ENCODE measurements at regions not wholly inside any gene's neighbourhood (a gene's known extent, or its start where the extent isn't known, plus 50 kb on each side); places are given as distances from the start of the nearest gene placed in this dataset.

DNA sequence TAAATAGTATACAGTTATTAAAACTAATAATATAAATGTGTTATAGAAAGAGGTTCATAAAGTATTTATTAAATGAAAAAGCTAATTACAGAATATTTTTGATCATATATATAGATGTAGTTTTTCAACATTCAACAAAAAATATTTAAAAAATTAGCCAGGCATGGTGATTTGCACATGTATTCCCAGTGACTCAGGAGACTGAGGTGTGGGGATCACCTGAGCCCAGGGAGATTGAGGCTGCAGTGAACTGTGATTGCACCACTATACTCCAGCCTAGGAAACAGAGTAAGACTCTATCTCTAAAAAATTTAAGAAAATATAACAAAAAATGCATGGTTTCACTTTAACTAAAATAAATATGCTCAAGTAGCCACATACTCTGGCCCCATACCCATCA lies 118.0 kb upstream of the SEMA3C start:
- TF ChIP-seq, protein P1, sequence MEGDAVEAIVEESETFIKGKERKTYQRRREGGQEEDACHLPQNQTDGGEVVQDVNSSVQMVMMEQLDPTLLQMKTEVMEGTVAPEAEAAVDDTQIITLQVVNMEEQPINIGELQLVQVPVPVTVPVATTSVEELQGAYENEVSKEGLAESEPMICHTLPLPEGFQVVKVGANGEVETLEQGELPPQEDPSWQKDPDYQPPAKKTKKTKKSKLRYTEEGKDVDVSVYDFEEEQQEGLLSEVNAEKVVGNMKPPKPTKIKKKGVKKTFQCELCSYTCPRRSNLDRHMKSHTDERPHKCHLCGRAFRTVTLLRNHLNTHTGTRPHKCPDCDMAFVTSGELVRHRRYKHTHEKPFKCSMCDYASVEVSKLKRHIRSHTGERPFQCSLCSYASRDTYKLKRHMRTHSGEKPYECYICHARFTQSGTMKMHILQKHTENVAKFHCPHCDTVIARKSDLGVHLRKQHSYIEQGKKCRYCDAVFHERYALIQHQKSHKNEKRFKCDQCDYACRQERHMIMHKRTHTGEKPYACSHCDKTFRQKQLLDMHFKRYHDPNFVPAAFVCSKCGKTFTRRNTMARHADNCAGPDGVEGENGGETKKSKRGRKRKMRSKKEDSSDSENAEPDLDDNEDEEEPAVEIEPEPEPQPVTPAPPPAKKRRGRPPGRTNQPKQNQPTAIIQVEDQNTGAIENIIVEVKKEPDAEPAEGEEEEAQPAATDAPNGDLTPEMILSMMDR (conservative IDR thresholded peaks at IDR 0.05; ENCODE audit: low read depth, low read length): no peak
- no peak overlapping the region for H3K4me3 ChIP-seq (ENCODE audit: low read length)

DNA sequence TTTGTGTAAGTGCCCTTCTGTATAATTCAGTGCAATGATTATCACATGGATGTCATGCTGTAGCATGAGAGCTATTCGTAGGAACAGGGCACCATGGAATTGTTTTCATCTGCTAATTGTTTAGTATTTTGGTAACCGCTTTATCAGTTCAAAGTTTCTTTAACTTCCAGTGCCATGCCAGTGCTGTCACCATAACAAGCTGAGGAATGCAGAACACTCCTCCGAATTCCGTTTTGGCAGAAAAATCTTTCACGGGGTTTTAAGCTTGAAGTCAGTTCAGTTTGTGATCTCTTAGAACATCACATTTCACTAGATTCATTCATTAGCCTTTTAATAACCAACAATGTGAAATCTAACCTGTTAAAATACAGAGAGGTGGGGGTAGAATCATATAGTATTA lies 117.2 kb upstream of the SEMA3C start:
- peak; percentile 78 for DNase-seq (ENCODE audit: low read depth)
- TF ChIP-seq, protein P1 (conservative IDR thresholded peaks at IDR 0.05; ENCODE audit: low read depth, low read length): no peak
- no peak overlapping the region for H3K4me3 ChIP-seq (ENCODE audit: low read length)

More for the DNA sequence above, 118.0 kb upstream of the SEMA3C start:
- no peak for DNase-seq (ENCODE audit: low read depth)

DNA sequence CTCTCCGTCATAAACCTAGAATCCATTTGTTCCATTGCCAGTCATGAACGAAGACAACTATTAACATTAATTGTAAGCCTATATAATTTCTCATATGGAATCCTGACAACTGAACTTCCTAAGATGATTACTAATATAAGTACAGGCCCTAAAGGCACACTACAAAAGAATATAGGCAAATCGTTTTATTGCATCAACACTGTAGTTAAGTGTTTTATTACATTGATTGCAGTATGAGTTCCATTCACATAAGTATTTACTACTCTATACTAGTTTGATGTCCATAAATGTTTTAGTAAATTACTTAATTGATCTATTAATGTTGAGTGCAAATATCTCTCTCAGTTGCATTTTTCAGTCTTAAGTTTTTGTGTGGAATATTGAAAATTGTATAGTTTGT lies 113.1 kb upstream of the SEMA3C start:
- DNase-seq (ENCODE audit: low read depth): no peak
- TF ChIP-seq, protein P1 (conservative IDR thresholded peaks at IDR 0.05; ENCODE audit: low read depth, low read length): no peak
- no peak overlapping the region for H3K4me3 ChIP-seq (ENCODE audit: low read length)

DNA sequence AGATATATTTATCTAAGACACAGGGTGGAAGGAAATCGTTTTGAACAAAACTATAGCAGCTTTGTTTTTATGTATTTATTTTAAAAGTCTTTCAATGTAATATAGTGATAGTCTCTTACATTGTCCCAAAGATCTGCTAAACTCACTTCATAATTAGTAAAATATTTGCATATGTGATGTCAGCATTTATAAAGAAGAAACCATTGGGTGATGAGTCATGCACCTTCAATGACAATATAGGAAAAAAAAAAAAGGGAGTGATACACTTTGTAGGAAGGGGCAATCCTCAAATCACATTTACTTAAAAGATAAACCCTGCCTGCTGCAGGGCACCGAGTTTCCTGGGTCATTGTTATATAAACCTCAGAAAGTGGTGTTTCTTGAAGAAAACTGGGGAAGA lies 112.4 kb upstream of the SEMA3C start:
- no peak for DNase-seq (ENCODE audit: low read depth)
- no peak overlapping the region for H3K4me3 ChIP-seq (ENCODE audit: low read length)
- TF ChIP-seq, protein P1 (conservative IDR thresholded peaks at IDR 0.05; ENCODE audit: low read depth, low read length): no peak

DNA sequence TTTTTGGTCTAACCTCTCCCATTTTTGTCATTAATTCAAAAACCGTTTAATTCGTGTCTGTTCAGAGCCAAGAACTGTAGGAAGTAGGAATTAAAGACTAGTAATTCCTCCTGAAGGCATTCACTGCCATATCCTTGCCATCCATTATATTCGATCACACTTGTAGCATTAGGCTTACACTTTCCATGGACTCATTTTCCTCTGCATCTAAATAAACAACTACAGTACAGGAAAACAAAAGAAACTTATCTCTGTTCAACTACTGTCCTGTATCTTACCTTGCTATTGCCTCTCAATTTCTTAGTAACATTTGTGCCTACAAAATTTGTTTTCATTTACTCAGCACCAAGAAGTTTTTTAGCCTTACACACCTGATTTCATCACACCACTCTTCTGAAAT lies 111.6 kb upstream of the SEMA3C start:
- no peak for DNase-seq (ENCODE audit: low read depth)
- TF ChIP-seq, protein P1 (conservative IDR thresholded peaks at IDR 0.05; ENCODE audit: low read depth, low read length): no peak
- no peak overlapping the region for H3K4me3 ChIP-seq (ENCODE audit: low read length)

DNA sequence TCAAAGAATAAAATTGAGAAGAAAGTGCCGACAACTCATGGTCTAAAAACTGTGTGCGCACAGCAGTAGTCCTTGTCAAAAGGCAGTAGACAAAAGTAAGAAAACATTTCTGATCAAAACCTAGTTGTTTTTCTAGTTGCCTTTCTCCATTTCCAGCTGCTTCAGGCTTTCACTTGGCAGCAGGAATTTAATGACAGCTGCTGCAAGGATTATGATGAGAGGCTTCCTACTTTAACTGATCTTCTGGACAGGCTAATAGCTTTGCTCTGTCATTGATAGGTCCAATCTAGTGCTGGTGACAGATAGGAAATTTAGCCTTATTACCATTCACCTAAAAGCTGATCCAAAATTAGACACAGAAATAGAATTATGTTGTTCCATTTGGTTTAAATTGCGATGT lies 110.7 kb upstream of the SEMA3C start:
- no peak overlapping the region for H3K4me3 ChIP-seq (ENCODE audit: low read length)
- TF ChIP-seq, protein P1 (conservative IDR thresholded peaks at IDR 0.05; ENCODE audit: low read depth, low read length): no peak
- DNase-seq (ENCODE audit: low read depth): no peak

DNA sequence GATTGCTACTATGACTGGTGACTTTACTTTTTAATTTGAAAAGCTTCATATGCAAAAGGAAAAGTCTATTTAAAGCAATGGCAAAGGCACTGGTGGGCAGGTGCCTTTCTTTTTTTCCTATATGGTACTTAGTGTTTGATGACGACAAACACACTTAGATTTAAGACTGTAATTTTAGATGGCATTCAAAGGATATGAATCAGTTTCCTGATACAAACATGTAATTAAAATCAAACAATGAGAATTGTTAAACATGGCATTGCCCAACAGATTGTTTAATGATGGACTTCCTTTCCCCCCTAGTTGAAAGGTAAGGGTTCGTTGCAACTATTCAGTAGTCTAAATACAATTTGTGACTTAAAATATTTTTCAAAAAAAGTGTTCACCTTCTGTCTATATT lies 106.5 kb upstream of the SEMA3C start:
- TF ChIP-seq, protein P1 (conservative IDR thresholded peaks at IDR 0.05; ENCODE audit: low read depth, low read length): no peak
- no peak overlapping the region for H3K4me3 ChIP-seq (ENCODE audit: low read length)
- no peak for DNase-seq (ENCODE audit: low read depth)

Data from retinal pigment epithelial cell (primary cell).